Thymus (tissue), 11 donors: ENCODE measurements at regions not wholly inside any gene's neighbourhood (a gene's known extent, or its start where the extent isn't known, plus 50 kb on each side); places are given as distances from the start of the nearest gene placed in this dataset.

Experiments
- DNase-seq, 9 donors: peaks; one replicate each; pipeline ENCODE4 v3.0.0-alpha.2; 2013; ENCODE audit warnings: low spot score in 9 of 9, low read depth in 6 of 9, missing footprints in 1 of 9
- H3K27ac ChIP-seq, 2 donors: one replicate each; pipeline ENCODE4 v1.5.1; 2013; ENCODE audit warnings: control low read depth in 1 of 2, low read depth in 1 of 2, low read length in 1 of 2, mild to moderate bottlenecking in 1 of 2, moderate library complexity in 1 of 2
- H3K27me3 ChIP-seq, 2 donors: one replicate each; pipeline ENCODE4 v1.5.1; 2013; ENCODE audit warnings: low read length in 1 of 2; ENCODE audit not compliant: control insufficient read depth in 2 of 2, insufficient read depth in 1 of 2
- H3K36me3 ChIP-seq, 2 donors: one replicate each; pipeline ENCODE4 v1.5.1; 2013; ENCODE audit warnings: low read length in 1 of 2, mild to moderate bottlenecking in 1 of 2, moderate library complexity in 1 of 2; ENCODE audit not compliant: control insufficient read depth in 2 of 2, insufficient read depth in 2 of 2
- H3K4me1 ChIP-seq, 2 donors: one replicate each; pipeline ENCODE4 v1.5.1; 2013; ENCODE audit warnings: low read length in 2 of 2; ENCODE audit not compliant: control insufficient read depth in 2 of 2, insufficient read depth in 2 of 2
- H3K4me3 ChIP-seq, 2 donors: one replicate each; pipeline ENCODE4 v1.5.1; 2013; ENCODE audit warnings: low read length in 2 of 2, control low read depth in 1 of 2, mild to moderate bottlenecking in 1 of 2
- H3K9me3 ChIP-seq, 2 donors: one replicate each; pipeline ENCODE4 v1.5.1; 2013; ENCODE audit warnings: low read length in 1 of 2, mild to moderate bottlenecking in 1 of 2; ENCODE audit not compliant: control insufficient read depth in 2 of 2, insufficient read depth in 1 of 2
- WGBS: extraction: QIAGEN DNeasy Blood & Tissue Kit; methylation state at CpG from one replicate; pipeline ENCODE4 v1.1.7; 2013; 5-methylcytosine and 5-hydroxymethylcytosine counted together
- donor health status: healthy.

DNA sequence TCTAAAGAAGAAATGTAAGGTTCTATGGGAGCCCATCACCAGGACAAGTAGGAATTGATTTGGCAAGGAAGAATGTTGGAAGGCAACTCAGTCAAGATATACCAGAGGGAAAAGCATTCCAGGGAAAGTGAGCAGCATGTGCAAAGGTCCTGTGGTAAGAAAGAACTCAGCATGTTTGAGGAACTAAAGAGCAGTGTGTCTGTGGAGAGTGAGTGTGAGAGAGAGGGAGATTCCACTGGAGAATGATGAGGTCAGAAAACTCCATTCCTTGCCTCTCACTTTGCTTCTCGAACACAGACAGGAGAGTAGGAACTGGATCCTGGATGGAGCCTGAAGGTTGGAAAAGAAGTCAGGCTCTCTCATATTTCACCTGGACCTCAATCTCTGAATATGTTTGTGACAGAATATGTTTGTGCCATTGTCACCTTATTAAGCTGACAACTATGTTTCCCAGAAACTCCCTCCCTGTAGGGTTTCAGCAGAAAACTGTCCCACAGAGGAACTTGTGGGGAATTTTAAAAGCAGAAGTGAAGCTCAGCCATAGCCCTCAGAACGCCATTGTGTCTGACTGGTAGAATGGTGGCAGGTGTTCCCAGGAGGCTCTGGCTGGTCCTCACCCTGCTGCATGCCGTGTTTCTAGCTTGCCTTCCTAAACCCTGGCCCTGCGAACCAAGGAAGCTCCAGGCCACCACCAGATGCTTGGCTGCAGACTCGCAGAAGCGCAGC lies 382.4 kb upstream of the XYLT1 start:
- no peak for DNase-seq
- Histone ChIP-seq H3K27ac (no peak overlapping the region), H3K9me3 (no peaks in the 10 kb centered on the region), H3K36me3 (no peaks in the 10 kb centered on the region), H3K27me3 (no peaks in the 10 kb centered on the region), H3K4me3 (no peak overlapping the region), H3K4me1 (no peaks in the 10 kb centered on the region)
- WGBS: 66% methylated on average over 6 of the region's 6 CpGs

- no peaks in the 10 kb centered on the region for H3K4me1 ChIP-seq
- no peak overlapping the region for H3K4me3 ChIP-seq
- no peaks in the 10 kb centered on the region for H3K27me3 ChIP-seq
- 89% methylated on average over 16 of the region's 16 CpGs for WGBS
- no peaks in the 10 kb centered on the region for H3K9me3 ChIP-seq
- H3K27ac ChIP-seq: no peak overlapping the region
- DNase-seq: no peak
- H3K36me3 ChIP-seq: no peaks in the 10 kb centered on the region
Observed at GRCh38 chr16:17850581-17851250, 380.0 kb upstream of the XYLT1 start.

GRCh38 chr16:17847234-17847795 lies 376.6 kb upstream of the XYLT1 start:
- H3K36me3 ChIP-seq: no peaks in the 10 kb centered on the region
- H3K27ac ChIP-seq: no peak overlapping the region
- H3K4me3 ChIP-seq: no peak overlapping the region

DNA sequence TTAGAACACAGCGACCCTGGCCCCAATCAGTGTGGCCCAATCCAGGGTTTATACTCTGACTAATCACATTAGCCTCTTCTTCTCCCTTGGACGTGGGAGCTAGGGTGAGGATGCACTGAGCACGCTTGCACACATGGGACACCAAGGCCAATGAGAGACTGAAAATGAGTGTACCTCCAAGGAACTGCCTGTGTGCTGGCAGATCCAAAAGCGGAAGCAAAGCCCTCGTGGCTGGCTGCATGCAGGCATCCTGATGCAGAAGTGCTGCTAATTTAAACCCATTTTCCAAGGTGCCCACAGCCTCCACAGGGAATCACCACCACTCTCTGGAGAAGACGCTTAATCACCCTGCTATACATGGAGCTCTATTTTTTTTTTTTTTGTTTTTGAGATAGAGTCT lies 375.3 kb upstream of the XYLT1 start:
- H3K4me3 ChIP-seq: no peak overlapping the region
- no peak for DNase-seq
- no peaks in the 10 kb centered on the region for H3K27me3 ChIP-seq
- no peak overlapping the region for H3K27ac ChIP-seq
- H3K9me3 ChIP-seq: no peaks in the 10 kb centered on the region
- 90% methylated on average over 6 of the region's 6 CpGs for WGBS
- H3K4me1 ChIP-seq: no peaks in the 10 kb centered on the region
- no peaks in the 10 kb centered on the region for H3K36me3 ChIP-seq

More at GRCh38 chr16:17847234-17847795, 376.6 kb upstream of the XYLT1 start:
- WGBS: 81% methylated on average over 6 of the region's 6 CpGs
- H3K27me3 ChIP-seq: no peaks in the 10 kb centered on the region
- H3K9me3 ChIP-seq: no peaks in the 10 kb centered on the region
- no peaks in the 10 kb centered on the region for H3K4me1 ChIP-seq
- no peak for DNase-seq

DNA sequence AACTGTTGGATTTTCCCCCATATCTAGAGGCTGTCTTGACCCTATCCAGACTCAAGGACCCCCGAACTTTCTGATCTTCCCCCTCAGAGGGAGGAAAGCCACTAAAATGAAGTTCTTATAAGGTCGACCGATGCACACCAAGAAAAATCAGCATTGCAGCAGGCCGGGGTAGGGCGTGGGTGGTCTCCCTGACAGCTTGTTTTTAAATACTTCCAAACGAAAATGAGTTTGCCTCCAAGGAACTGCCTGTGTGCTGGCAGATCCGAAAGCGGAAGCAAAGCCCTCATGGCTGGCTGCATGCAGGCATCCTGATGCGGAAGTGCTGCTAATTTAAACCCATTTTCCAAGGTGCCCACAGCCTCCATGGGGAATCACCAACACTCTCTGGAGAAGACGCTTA lies 374.3 kb upstream of the XYLT1 start:
- H3K27me3 ChIP-seq: no peaks in the 10 kb centered on the region
- H3K9me3 ChIP-seq: no peaks in the 10 kb centered on the region
- H3K4me1 ChIP-seq: no peaks in the 10 kb centered on the region
- 91% methylated on average over 10 of the region's 10 CpGs for WGBS
- DNase-seq: no peak
- H3K27ac ChIP-seq: no peak overlapping the region
- no peak overlapping the region for H3K4me3 ChIP-seq
- no peaks in the 10 kb centered on the region for H3K36me3 ChIP-seq

GRCh38 chr16:17843905-17844304 lies 373.1 kb upstream of the XYLT1 start:
- Histone ChIP-seq H3K36me3 (no peaks in the 10 kb centered on the region), H3K27me3 (no peaks in the 10 kb centered on the region), H3K4me3 (no peak overlapping the region), H3K9me3 (no peaks in the 10 kb centered on the region), H3K4me1 (no peaks in the 10 kb centered on the region), H3K27ac (no peak overlapping the region)
- no peak for DNase-seq
- WGBS: 96% methylated on average over 6 of the region's 6 CpGs

DNA sequence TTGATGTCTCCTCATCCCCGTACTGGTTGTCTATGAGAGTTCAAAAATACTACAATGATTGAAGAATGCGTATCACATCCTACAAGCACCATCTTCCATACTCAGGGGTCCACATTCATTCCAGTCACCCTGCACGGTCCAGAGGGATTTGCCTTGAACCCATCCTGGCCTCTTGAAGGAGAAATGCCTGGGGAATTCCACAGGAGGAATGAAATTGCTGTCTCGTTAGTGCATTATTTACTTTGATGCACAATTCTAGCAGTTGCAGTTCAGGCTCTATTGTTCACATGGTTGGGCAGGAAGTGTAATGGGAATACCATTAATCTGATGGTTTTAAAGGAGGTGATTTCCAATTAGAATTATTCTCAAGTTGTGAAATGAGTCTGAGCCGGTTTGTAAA lies 369.1 kb upstream of the XYLT1 start:
- no peak overlapping the region for H3K27ac ChIP-seq
- no peaks in the 10 kb centered on the region for H3K27me3 ChIP-seq
- no peaks in the 10 kb centered on the region for H3K4me1 ChIP-seq
- H3K4me3 ChIP-seq: no peak overlapping the region
- no peaks in the 10 kb centered on the region for H3K36me3 ChIP-seq
- no peaks in the 10 kb centered on the region for H3K9me3 ChIP-seq
- WGBS: 85% methylated on average over 5 of the region's 5 CpGs
- no peak for DNase-seq

- DNase-seq: no peak
Observed at GRCh38 chr16:17839272-17839671, 368.5 kb upstream of the XYLT1 start.

GRCh38 chr16:17836868-17837602 lies 366.3 kb upstream of the XYLT1 start:
- H3K4me1 ChIP-seq: no peaks in the 10 kb centered on the region
- no peaks in the 10 kb centered on the region for H3K27me3 ChIP-seq
- no peak overlapping the region for H3K4me3 ChIP-seq
- DNase-seq: no peak
- no peak overlapping the region for H3K27ac ChIP-seq
- WGBS: 84% methylated on average over 12 of the region's 12 CpGs
- H3K9me3 ChIP-seq: no peaks in the 10 kb centered on the region
- no peaks in the 10 kb centered on the region for H3K36me3 ChIP-seq

More at GRCh38 chr16:17839272-17839671, 368.5 kb upstream of the XYLT1 start:
- no peaks in the 10 kb centered on the region for H3K4me1 ChIP-seq
- H3K27me3 ChIP-seq: no peaks in the 10 kb centered on the region
- no peaks in the 10 kb centered on the region for H3K36me3 ChIP-seq
- WGBS: 96% methylated on average over 9 of the region's 9 CpGs
- H3K9me3 ChIP-seq: no peaks in the 10 kb centered on the region
- no peak overlapping the region for H3K27ac ChIP-seq
- no peak overlapping the region for H3K4me3 ChIP-seq
